ENCODE measurements at regions not wholly inside any gene's neighbourhood (a gene's known extent, or its start where the extent isn't known, plus 50 kb on each side); places are given as distances from the start of the nearest gene placed in this dataset.
A peak's percentile ranks its signal among the peaks of the same experiment; 100 is the strongest.
"Not testable (repeated sequence)": the region's sequence is repeated elsewhere in the genome, so short reads cannot be mapped to it uniquely, and the experiment has no call there.

GRCh38 chr1:223992456-223993246 is 121.3 kb upstream of the FBXO28 start:
- H3K4me3 ChIP-seq (ENCODE audit: low read depth, low read length): peak overlapping the region; percentile 60

- H3K4me3 ChIP-seq (ENCODE audit: low read depth, low read length): not testable (repeated sequence)
These were observed 122.5 kb upstream of the FBXO28 start for GRCh38 chr1:223991297-223991857.

DNA sequence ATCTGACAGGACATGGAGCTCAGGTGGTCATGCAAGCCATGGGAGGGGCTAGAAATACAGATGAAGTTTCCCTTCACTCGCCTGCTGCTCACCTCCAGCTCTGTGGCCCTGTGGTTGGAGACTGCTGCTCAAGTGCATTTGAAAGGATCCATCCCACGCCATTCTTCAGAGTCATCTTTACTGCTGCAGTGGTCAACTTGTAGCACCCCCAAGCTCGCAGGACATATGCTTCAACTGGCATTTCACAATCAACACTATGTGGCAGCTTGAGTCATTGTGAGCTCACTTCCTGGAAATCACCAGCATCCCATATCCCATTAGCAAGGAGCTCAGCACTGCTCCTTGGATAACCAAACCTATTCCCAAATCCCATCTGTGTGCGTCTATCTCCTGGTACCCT is 116.2 kb upstream of the TP53BP2 start:
- not testable (repeated sequence) for H3K4me3 ChIP-seq (ENCODE audit: low read depth, low read length)

GRCh38 chr1:223952801-223953200 is 107.1 kb upstream of the TP53BP2 start:
- H3K4me3 ChIP-seq (ENCODE audit: low read depth, low read length): not testable (repeated sequence)

DNA sequence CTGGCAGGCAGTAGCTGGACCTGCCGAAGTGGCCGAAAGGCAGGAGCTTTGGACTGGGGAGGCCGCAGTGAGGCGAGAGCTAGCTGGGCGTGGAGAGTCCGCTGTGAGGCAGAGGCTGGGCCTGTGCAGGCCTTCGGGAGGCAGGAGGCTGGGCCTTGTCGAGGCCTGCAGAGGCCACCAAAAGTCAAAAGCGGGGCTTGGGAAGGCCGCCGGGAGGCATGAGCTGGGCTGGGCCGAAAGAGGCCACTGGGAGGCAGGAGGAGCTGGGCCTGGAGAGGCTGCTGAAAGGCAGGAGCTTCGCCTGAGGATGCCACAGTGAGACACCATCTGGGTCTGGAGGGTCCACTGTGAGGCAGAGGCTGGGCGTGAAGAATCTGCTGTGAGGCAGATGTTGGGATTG is 105.8 kb upstream of the TP53BP2 start:
- H3K4me3 ChIP-seq (ENCODE audit: low read depth, low read length): not testable (repeated sequence)

DNA sequence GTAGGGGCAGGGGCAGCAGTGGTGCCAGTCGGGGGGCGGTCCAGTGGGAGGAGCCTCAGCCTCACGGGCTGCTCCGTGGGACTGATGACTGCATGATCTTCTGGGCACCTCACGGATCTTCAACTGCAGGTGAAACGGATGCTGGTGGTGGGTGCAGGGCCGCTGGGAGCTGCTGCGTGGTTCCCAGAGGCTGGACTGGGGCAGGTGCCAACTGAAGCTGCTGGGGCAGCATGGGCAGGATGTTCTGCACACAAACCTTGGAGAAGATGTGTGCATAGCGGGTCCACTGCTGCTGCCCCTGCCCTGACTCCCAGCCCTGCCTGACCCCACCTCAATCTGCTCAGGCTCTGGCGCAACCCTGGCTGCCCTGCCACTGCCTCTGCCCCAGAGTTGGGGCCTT is 104.2 kb upstream of the TP53BP2 start:
- not testable (repeated sequence) for H3K4me3 ChIP-seq (ENCODE audit: low read depth, low read length)

DNA sequence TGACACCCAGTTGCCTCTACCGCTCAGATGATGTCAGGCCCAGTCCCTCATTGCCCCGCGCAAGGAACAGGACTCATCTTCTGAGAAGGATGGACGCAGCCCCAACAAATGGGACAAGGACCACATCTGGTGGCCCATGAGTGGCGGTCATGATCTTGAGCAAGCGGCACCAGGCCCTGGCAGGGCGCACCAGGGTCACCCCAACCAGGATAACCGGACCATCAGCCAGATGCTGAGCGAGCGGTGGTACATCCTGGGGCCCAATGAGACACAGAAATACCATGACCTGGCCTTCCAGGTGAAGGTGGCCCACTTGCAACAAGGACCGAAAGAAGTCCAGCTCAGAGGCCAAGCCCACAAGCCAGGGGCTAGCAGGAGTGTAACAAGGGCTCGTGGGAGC is 102.3 kb upstream of the TP53BP2 start:
- H3K4me3 ChIP-seq (ENCODE audit: low read depth, low read length): not testable (repeated sequence)

GRCh38 chr1:223936592-223936991 is 90.8 kb upstream of the TP53BP2 start:
- H3K4me3 ChIP-seq (ENCODE audit: low read depth, low read length): not testable (repeated sequence)

- not testable (repeated sequence) for H3K4me3 ChIP-seq (ENCODE audit: low read depth, low read length)
These were observed 85.7 kb upstream of the TP53BP2 start for GRCh38 chr1:223931476-223931875.

DNA sequence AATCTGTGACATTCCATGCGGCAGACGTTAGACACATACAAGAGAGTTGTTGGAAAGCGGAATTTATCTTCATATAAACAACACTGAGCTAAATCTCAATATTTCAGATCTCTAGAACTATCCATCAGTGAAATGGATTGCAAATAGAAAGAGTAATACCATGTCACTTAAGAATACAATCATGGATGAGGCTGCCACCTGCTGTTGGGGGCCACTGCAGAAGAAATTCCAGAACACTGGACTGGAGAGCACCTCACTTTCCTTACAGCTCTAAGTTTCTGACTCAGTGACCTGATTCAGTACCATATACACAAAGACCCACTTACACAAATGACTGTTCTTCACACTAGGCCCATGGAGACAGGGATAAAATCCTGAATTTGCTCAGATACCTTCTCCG is 75.1 kb upstream of the TP53BP2 start:
- not testable (repeated sequence) for H3K4me3 ChIP-seq (ENCODE audit: low read depth, low read length)

GRCh38 chr1:223915476-223915875 is 69.7 kb upstream of the TP53BP2 start:
- not testable (repeated sequence) for H3K4me3 ChIP-seq (ENCODE audit: low read depth, low read length)

- not testable (repeated sequence) for H3K4me3 ChIP-seq (ENCODE audit: low read depth, low read length)
These were observed 68.0 kb upstream of the TP53BP2 start for GRCh38 chr1:223913715-223914114.

DNA sequence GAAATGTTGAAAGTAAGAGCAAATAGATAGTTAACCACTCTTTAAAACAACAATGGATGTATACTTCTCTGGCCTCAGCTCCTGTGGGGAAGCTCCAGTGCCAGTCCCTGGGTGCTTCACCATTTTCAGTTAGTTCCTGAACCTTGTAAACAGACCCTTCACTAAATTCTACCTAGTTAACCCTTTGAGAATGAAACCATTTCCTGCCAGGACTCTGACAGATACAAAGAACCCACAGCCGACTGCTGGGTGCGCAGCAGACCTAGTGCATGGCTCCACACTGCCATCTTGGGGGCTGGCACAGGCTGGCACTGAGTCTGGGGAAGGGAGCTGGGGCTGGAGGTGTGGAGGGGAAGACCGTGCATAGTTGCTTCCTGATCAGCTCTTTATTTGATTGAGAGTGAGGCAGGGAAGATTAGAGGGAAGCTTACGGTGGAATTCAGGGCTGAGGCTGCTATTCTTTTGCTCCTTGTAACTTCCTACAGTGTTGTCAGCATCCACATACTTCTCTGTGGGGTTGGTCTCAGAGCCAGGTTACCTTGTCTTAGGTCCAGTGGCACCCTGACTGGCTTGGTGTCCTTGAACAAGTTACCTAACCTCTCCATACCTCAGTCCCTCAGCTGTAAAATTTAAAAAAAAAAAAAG is 62.3 kb upstream of the TP53BP2 start:
- not testable (repeated sequence) for H3K4me3 ChIP-seq (ENCODE audit: low read depth, low read length)

- not testable (repeated sequence) for H3K4me3 ChIP-seq (ENCODE audit: low read depth, low read length)
These were observed 57.5 kb upstream of the TP53BP2 start for GRCh38 chr1:223903221-223903620.

DNA sequence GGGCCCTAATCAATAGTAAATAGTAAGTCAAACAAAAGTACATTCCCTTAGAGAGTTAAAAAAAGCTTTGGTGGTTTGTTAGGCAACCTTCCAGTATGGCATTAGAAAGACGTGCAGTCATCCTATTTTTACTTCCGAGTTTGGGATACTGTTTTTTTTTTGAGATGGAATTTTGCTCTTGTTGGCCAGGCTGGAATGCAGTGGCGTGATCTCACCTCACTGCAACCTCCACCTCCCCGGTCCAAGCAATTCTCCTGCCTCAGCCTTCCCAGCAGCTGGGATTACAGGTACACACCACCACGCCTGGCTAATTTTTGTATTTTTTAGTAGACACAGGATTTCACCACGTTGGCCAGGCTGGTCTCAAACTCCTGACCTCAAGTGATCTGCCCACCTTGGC is 54.0 kb upstream of the TP53BP2 start:
- not testable (repeated sequence) for H3K4me3 ChIP-seq (ENCODE audit: low read depth, low read length)

GRCh38 chr1:223897097-223897496 is 51.4 kb upstream of the TP53BP2 start:
- not testable (repeated sequence) for H3K4me3 ChIP-seq (ENCODE audit: low read depth, low read length)

DNA sequence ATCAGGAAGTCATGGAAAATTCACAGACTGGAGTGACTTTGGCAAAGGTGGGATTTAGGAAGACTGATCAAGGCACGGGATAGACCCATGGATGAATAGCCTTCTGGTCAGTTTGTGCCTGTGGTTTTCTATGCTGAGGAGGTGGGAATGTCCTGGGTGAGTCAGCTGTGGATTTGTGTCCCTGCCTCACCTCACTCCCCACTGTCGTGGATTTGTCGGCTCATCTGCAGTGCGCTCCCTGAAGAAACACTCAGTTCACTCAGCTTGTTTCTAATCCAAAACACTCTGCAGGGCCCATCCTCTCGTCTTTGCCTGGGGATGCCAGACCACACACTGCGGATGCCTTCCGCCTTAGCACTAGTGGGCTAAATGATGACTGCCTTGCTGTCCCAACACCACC is 50.2 kb upstream of the TP53BP2 start:
- H3K4me3 ChIP-seq (ENCODE audit: low read depth, low read length): not testable (repeated sequence)
